GM19240 (cell line): ENCODE measurements at regions not wholly inside any gene's neighbourhood (a gene's known extent, or its start where the extent isn't known, plus 50 kb on each side); places are given as distances from the start of the nearest gene placed in this dataset.
"Not testable (repeated sequence)": the region's sequence is repeated elsewhere in the genome, so short reads cannot be mapped to it uniquely, and the experiment has no call there.

Experiments used
- DNase-seq: peaks from one replicate; pipeline ENCODE4 v3.0.0; 2011; ENCODE audit warnings: low spot score; ENCODE audit not compliant: insufficient read length

DNA sequence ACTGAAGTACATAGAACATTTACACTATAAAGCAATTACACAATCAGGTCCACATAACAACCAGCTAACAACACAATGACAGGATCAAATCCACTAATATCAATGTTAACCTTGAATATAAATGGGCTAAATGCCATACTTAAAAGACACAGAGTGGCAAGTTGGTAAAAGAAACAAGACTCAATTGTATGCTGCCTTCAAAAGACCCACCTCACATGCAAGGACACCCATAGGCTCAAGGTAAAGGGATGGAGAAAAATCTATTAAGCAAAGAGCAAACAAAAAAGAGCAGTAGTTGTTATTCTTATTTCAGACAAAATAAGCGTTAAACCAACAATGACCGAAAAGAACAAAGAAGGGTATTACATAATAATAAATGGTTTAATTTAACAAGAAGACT, 183.3 kb downstream of the PYDC2 start:
- no peak for DNase-seq

DNA sequence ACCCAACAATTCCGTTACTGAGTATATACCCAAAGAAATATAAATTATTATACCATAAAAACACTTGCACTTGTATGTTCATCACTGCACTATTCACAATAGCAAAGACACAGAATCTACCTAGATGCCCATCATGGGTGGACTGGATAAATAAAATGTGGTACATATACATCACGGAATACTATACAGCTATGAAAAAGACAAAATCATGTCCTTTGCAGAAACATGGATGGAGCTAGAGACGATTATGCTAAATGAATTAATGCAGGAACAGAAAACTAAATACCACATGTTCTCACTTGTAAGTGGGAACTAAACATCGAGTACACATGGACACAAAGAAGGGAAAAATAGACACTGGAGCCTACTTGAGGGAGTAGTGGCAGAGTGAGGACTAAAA, 185.3 kb downstream of the PYDC2 start:
- DNase-seq = no peak

DNA sequence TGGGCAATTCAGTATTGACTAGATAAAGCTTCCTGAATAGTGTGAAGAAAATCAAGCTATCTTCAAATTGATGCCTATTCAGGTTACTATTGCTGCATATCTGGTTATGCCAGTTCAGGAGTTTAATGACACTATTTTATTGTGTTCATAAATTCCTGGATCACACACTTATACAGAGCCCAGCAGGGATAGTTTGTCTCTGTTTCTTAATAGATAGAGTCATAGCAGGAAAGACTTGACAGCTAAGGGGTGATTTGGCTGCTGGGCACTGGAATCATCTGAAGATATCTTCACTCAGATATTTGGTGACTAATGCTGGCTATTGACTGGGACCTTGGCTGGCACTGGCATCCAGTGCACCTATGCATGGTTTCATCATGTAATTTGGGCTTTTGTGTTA, 187.8 kb downstream of the PYDC2 start:
- DNase-seq = no peak

DNA sequence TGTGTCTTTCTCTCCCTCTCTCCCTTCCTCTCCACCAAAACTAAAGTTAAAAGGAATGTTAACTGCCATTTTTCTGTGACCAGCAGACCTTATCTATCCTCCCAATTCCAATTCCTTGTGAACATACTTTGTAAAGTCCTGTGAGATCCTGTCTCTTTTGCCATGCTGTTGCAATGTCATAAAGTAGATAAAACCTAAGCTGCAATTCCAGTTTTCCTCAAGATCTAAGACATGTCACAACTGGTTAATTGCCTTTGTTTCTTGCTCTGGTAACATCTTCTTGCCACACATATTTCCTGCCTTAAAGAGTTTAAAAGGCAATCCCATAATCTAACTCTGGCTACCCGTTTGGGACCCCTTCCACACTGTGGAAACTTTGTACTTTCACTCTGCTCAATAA, 188.7 kb downstream of the PYDC2 start:
- no peak for DNase-seq

DNA sequence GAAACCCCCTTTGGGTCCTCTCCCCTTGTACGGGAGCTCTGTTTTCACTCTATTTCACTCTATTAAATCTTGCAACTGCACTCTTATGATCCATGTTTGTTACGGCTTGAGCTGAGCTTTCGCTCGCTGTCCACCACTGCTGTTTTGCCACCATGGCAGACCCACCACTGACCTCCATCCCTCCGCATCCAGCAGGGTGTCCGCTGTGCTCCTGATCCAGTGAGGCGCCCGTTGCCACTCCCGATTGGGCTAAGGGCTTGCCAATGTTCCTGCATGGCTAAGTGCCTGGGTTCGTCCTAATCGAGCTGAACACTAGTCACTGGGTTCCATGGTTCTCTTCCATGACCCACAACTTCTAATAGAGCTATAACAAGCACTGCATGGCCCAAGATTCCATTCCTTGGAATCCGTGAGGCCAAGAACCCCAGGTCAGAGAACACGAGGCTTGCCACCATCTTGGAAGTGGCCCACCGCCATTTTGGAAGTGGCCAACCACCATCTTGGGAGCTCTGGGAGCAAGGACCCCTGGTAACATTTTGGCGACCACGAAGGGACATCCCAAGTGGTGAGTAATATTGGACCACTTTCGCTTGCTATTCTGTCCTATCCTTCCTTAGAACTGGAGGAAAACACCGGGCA, 197.9 kb downstream of the PYDC2 start:
- not testable (repeated sequence) for DNase-seq

DNA sequence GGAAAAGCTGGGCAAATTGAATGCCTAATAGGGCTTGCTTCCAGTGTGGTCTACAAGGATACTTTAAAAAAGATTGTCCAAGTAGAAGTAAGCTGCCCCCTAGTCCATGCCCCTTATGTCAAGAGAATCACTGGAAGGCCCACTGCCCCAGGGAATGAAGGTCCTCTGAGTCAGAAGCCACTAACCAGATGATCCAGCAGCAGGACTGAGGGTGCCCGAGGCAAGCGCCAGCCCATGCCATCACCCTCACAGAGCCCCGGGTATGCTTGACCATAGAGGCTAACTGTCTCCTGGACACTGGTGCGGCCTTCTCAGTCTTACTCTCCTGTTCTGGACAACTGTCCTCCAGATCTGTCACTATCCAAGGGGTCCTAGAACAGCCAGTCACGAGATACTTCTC, 201.2 kb downstream of the PYDC2 start:
- not testable (repeated sequence) for DNase-seq

DNA sequence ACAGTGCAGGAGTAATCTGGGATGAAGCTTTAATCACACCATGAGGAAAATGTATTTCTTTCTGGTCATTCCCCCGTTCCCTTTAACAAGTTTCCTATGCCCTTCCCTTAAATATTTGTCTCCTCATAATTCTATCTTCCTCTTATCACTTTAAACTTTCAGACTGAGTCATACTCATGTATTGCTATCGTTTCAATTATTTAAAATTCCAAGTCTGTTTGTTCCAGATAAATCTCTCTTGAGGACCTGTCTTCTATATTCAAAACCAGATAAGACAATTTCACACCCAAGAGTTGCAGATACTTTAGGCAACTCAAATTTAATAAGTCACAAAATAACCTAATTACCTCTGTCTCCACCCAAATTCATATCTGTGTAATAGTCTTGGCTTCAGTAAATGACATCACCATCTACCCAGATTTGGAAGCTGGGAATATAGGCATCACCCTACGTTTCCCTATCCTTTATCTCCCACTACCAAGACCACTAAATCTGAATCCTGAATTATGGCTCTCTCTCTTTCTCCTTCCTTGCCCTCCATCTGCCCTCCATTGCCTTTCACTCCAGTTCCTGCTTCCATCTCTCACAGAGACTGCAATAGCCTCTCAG, 220.1 kb downstream of the PYDC2 start:
- DNase-seq = no peak

DNA sequence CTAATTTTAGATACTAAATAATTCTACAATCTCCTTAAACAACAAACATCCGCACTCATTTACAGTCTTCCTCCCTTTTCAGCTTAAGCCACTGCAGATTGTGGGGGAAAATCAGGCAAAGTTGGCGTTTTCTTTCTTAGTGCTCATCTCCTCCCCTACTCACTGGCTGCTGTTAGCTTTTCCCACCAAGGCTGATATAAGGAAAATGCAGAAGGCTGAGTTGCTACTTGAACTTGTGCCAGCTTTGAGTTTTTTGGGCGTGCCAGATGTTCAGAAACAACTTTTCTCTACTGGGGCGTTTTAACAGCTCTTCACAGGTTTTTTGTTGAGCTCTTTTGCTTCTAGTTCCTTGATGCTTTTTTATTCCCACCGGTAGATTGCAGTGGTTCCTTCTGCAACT, 222.0 kb downstream of the PYDC2 start:
- no peak for DNase-seq

DNA sequence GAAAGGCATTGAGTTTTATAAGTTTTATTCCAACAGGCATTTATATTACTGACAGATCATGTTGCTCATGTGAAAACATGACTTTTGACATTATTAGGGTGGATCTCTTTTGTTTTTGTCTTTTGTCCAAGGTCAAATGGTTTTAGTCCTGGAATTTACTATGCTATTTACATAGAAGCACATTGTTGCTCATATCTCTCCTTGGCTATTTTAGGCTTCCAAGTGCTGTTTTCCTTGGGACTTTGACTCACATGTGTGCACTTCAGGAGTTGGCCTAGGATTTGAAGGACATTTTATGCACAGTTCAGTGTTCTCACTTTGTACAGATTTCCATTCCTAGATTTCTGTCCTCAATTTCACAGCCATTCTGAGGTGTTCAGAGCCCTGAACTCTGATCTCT, 225.7 kb downstream of the PYDC2 start:
- no peak for DNase-seq

DNA sequence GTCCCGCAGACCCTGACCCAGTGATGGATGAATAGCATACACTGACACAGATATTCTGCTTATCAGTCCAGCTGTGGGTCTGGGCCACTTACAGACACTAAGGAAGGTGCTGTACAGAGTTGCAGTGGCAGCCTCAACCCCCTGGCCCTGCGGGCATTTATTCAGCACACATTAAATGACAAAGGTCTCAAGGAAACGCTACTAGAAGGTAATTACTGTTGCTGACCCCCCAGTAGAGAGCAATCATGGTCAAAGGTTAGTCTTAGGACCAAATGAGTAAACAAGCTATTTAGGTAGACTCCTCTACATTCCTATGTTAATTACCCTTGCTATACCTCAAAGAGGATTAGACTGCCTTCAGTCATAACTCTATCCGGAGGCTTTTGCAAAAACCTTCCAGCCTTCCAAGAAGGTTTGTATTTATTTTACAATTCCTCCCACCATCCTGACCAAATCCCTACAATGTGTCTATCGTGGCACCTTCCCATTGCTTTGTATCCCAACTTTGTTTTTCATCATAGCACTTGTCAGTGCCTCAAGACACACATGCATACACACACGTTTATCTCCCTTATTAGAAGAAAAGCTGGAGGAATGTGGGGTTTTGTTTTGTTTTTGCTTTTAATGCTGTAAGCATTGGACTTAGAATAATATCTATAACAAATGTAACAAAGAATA, 227.9 kb downstream of the PYDC2 start:
- DNase-seq = no peak

DNA sequence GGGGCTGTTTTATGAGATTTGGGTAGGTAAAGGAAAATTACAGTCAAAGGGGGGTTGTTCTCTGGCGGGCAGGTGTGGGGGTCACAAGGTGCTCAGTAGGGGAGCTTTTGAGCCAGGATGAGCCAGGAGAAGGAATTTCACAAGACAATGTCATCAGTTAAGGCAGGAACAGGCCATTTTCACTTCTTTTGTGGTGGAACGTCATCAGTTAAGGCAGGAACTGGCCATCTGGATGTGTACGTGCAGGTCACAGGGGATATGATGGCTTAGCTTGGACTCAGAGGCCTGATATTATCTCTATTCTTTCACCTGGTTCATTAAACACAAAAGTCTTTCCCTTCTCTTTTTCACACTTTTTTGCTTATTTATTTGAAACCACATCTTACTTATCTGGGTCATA, 230.2 kb downstream of the PYDC2 start:
- DNase-seq = not testable (repeated sequence)

DNA sequence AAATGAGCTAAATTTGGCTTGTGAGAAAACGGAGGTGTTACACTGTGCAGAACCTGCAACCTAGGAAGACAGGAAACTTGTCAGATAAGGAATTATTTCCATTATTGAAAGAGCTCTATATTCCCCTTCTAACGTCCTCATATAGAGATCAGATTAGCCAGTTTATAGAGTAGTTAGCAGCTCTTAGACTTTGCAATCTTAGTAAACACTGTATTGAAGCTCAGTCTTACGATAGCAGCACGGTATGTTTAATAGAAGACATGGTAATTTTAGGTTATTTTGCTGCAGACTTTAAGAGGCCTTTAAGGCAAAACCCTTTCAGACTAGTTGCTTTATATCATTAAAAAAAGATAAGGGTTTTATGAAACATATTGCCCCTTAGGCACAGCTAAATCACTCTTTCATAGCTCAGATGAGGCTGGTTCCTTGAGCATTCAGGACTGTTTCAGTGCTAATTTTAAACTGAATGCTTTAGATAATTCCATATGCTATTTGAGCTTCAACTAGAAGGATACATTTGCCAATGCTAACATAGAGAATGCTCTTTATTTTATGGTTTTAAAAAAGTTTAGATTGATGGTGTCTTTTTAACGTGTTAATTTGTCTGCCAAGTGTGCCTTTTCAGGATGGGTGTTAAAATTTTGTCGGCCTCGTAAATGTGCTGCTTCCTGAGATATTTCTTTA, 234.3 kb downstream of the PYDC2 start:
- DNase-seq = no peak

DNA sequence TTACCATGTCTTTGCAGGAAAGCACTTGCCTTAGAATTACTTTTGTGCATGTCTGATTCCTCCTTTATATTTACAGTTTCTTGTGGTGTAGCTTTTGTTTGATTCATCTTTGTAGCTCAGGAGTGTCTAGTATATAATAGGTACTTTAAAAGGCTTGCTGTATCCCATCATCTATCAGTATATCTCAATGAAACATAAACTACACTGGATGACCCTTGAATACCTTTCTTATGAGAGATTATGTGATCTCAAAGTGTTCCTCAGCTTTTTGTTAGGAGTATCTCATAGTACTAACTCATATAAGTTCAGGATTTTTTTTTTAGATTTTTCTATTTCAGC, 234.8 kb downstream of the PYDC2 start:
- DNase-seq = no peak

DNA sequence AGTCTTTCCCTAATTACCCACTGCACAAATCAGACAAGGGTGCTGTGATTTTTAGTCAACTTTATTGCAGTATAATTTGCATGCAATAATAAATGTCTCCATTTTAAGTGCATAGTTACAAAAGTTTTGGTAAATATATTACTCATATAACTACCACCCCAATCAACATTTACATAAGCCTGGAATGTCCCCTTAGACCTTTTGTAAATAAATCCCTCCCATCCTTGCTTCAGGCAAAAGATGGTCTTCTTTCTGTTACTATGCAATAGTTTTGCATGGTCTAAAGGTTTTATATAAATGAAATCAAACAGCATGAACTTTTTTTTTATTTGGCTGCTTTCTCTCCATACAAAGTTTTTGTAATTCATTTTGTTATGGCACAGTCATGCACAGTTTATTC, 235.4 kb downstream of the PYDC2 start:
- DNase-seq = no peak

DNA sequence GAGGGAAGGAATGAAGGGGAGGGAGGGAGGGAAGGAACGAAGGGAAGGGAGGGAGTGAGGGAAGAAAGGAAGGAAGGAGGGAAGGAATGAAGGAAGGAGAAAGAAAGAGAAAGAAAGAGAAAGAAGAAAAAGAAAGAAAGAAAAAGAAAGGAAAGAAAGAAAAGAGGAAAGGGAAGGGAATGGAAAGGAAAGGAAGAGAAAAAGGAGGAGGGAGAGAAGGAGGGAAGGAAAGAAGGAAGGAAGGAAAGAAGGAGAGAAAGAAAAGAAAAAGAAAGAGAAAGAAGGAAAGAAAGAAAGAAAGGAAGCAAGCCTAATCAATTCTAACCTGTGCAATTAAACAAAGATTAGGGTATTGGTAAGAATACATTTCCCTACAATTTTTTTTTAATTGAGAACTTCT, 238.6 kb downstream of the PYDC2 start:
- DNase-seq = no peak

DNA sequence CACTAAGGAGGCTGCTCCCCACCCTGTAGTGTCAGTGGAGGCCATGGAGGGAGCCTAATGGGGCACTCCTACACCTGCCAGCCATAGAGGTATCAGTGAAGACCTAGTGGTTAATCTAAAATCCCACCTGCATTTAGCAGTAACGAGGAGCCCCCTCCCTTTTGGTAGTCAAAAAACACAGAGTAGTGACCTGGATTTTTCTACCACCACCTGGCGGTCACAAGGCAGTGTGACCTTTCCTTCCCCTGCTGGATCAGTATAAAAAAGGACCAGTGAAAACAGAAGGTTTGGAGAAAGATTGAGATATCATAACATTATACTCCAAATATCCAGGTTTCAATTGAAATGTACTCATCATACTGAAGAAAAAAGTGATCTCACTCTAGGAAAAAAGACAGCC, 241.2 kb downstream of the PYDC2 start:
- DNase-seq = no peak

DNA sequence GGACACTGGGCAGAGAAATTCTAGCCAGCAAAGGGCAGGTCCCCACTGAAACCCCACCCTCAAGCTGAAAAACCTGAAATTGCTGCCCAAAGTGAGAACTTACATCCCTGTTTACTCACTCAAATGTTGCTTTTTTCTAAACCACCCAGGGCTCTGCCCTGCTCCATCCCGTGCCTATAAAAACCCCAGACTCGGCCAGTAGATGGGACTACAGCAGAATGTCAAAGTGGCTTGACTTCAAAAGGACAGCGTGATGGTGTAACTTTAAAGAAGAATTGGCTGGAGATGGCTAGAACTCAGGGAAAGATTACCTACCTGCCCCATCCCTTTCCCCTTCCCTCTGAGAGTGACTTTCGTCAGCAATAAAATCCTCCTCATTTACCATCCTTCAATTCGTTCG, 246.9 kb downstream of the PYDC2 start:
- no peak for DNase-seq

DNA sequence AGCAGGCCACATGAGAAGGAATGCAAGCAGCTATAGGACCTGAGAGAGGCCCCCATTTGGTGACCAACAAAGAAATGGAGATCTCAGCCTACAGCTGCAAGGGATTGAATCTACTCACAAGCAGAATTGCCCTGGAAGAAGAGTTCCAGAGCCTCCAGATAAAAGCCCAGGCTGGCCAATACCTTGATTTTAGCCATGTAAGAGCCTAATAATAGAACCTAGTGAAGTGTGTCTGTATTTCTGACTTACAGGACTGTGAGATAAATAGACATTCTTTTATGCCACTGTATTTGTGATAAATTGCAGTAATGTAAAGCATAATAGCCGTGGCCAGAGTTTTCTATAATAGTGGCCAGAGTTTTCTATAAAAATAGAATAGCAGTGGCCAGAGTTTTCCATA, 254.6 kb downstream of the PYDC2 start:
- no peak for DNase-seq

DNA sequence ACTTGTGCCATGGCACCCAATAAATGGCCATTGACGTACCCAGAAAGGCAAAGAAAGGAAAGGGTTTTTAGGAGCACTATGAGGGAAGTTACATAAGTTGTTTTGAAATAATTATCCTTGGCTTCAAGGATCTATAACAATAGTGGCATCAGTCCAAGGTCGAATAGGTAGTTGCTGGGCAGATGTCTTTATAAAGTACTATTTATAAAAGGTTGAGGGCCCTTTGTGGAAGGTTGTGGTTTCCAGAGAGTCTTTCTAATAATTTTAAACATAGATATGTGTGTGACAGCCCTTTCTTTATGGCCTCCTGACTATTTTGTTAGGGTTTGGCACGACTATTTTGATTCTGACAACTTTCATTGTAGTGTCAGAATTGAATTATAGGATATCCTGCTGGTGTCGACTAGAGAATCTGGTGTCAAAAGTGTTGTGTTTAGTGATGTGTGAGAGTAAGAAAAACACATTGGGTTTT, 260.5 kb downstream of the PYDC2 start:
- no peak for DNase-seq

DNA sequence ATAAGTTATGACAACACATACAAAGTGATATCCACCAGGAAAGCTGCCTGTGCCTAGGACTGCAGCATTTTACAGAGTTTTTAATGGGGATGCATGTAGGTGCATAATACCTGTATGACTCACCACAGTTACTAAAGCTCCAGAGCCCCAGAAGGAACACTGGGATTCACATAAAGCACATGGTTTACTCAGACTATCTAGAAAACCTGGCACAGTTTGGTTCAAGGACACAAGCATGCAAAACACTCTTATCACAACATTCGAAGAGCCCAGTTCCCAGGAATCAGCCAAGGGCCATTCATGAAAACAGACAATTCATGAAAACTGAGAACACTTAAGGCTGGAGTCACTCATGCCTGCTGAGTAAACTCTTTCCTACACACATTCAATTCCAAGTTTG, 261.0 kb downstream of the PYDC2 start:
- DNase-seq = no peak

DNA sequence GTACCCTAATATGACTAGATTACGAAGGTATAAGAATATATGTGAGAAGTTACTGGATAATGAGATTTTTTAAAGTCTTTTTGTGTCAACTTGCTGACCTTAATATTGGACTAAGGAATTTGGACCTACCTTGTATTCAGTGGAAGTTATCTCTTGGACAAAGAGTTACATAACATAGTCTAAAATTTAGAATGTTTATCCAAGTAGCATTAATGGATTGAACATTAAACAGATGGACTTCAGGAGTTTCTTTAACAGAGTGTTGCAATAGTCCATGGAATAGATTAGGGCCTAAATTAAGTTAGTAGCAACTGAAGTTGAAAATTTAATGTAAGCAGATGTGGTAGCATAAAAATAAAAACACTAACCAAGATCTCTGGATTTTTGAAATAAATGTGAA, 266.4 kb downstream of the PYDC2 start:
- DNase-seq = no peak

DNA sequence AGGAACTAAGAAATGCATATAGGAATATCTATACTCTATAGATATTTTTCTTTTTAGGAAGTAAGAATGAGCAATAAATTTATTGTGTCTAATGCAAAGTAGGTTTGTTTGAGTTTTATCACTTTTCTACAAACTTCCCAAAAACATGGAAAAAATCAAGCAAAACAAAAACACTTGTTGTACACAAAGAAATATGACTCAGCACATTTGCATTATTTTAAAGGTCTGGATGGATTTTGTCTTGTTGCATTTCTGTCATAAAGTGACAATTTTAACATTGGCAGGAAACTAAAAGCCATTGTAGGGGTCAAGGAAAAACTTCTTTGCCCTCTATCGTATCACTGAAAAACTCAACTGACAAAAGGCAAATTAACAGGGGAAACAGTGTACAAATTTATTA, 267.2 kb downstream of the PYDC2 start:
- no peak for DNase-seq

DNA sequence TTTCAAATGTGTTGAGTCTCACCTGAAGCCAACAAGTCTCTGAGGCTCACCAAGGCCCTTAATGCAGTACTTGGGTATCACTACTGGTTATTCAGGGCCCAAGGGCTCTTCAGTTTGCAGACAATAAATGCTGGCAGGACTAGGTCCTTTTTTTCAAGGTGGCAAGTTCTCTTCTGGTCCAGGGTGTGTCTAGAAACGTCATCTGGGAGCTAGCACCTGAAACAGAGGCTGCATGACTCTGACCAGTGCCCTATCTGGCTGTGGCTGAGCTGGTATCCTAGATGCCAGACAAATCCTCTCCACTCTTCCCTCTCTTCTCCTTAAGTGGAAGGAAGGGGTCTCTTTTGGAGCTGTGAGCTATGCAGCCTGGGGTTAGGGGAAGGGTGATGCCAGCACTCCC, 276.8 kb downstream of the PYDC2 start:
- DNase-seq = no peak
